ENCODE measurements at regions not wholly inside any gene's neighbourhood (a gene's known extent, or its start where the extent isn't known, plus 50 kb on each side); places are given as distances from the start of the nearest gene placed in this dataset.

- peak in 2 of 3 donors; percentile 44 to 78 for DNase-seq
Measured at GRCh38 chr6:22929311-22929985, 360.1 kb downstream of the HDGFL1 start.

- DNase-seq: no peak
Measured at GRCh38 chr6:22940581-22941290, 371.4 kb downstream of the HDGFL1 start.

GRCh38 chr6:22942403-22942802 lies 373.0 kb downstream of the HDGFL1 start:
- peak in 1 of 3 donors; percentile 72 for DNase-seq

- peak in 1 of 3 donors; percentile 58 for DNase-seq
Measured at GRCh38 chr6:22943327-22943726, 374.0 kb downstream of the HDGFL1 start.

- DNase-seq: no peak
Measured at GRCh38 chr6:22949967-22950366, 380.6 kb downstream of the HDGFL1 start.

GRCh38 chr6:22952097-22952496 lies 382.7 kb downstream of the HDGFL1 start:
- DNase-seq: peak in 1 of 3 donors; percentile 47

GRCh38 chr6:22954749-22955385 lies 385.5 kb downstream of the HDGFL1 start:
- DNase-seq: peak in 1 of 3 donors; percentile 45

GRCh38 chr6:22956029-22956681 lies 386.8 kb downstream of the HDGFL1 start:
- peak in 1 of 3 donors; percentile 36 for DNase-seq

GRCh38 chr6:22958677-22959076 lies 389.3 kb downstream of the HDGFL1 start:
- no peak for DNase-seq

- no peak for DNase-seq
Measured at GRCh38 chr6:22959571-22959970, 390.2 kb downstream of the HDGFL1 start.

- no peak for DNase-seq
Measured at GRCh38 chr6:22964334-22964733, 395.0 kb downstream of the HDGFL1 start.

- DNase-seq: peak in 1 of 3 donors; percentile 44
Measured at GRCh38 chr6:22965889-22966288, 396.5 kb downstream of the HDGFL1 start.

GRCh38 chr6:22966691-22967422 lies 397.5 kb downstream of the HDGFL1 start:
- peak in 2 of 3 donors; percentile 57 to 76 for DNase-seq

GRCh38 chr6:22970004-22970403 lies 400.6 kb downstream of the HDGFL1 start:
- DNase-seq: no peak

- DNase-seq: peak in 1 of 3 donors; percentile 14
Measured at GRCh38 chr6:22972771-22973170, 403.4 kb downstream of the HDGFL1 start.

- DNase-seq: no peak
Measured at GRCh38 chr6:22975079-22975478, 405.7 kb downstream of the HDGFL1 start.

- no peak for DNase-seq
Measured at GRCh38 chr6:22980446-22980845, 411.1 kb downstream of the HDGFL1 start.

- no peak for DNase-seq
Measured at GRCh38 chr6:23002044-23002619, 432.8 kb downstream of the HDGFL1 start.

GRCh38 chr6:23003671-23004467 lies 434.5 kb downstream of the HDGFL1 start:
- peak; percentile 73 to 94 (median 81) for DNase-seq

GRCh38 chr6:23006656-23007055 lies 437.3 kb downstream of the HDGFL1 start:
- no peak for DNase-seq
